K562 (cell line): ENCODE measurements at regions not wholly inside any gene's neighbourhood (a gene's known extent, or its start where the extent isn't known, plus 50 kb on each side); places are given as distances from the start of the nearest gene placed in this dataset.
A peak's percentile ranks its signal among the peaks of the same experiment; 100 is the strongest.

Experiments
- CREBBP ChIP-seq: IDR thresholded peaks from one replicate; pipeline ENCODE4 v1.6.1; 2012; ENCODE audit warnings: low read depth, mild to moderate bottlenecking, control low read depth, inconsistent platforms, low read length
- DMBX1 ChIP-seq: fragments of 250-450 bp; sonication (Bioruptor Pico); IDR thresholded peaks from 2 replicates; pipeline ENCODE4 v1.8.0; 2022; ENCODE audit warnings: inconsistent platforms, mild to moderate bottlenecking, moderate library complexity, borderline replicate concordance
- E2F4 ChIP-seq: sonication (generic); formaldehyde crosslinking; IDR thresholded peaks from 2 replicates; pipeline ENCODE4 v1.8.0; 2022; ENCODE audit warnings: mild to moderate bottlenecking, low read depth, missing genetic modification reagents
- EGR1 ChIP-seq: fragments of 450-650 bp; conservative IDR thresholded peaks from 2 replicates; pipeline ENCODE4 v1.6.1; 2017; ENCODE audit warnings: mild to moderate bottlenecking
- FOS ChIP-seq: IDR thresholded peaks from 3 replicates; pipeline ENCODE4 v1.6.1; 2011; ENCODE audit not compliant: insufficient read length; ENCODE audit errors: extremely low read depth
- FOXP4 ChIP-seq: sonication (generic); formaldehyde crosslinking; IDR thresholded peaks from 2 replicates; pipeline ENCODE4 v1.8.0; 2022; ENCODE audit warnings: mild to moderate bottlenecking, missing genetic modification reagents, borderline replicate concordance
- GATAD2B ChIP-seq: fragments of 450-650 bp; IDR thresholded peaks from 2 replicates; pipeline ENCODE4 v1.6.1; 2017; ENCODE audit warnings: mild to moderate bottlenecking, borderline replicate concordance
- KAT2B ChIP-seq: IDR thresholded peaks from one replicate; pipeline ENCODE4 v1.6.1; 2012; ENCODE audit warnings: low read depth, mild to moderate bottlenecking, control low read depth, inconsistent platforms, low read length, moderate library complexity
- MAFG ChIP-seq: fragments of 450-650 bp; conservative IDR thresholded peaks from 2 replicates; pipeline ENCODE4 v1.6.1; 2016; ENCODE audit warnings: missing genetic modification characterization, missing compliant biosample characterization
- PPARD ChIP-seq: fragments of 250-450 bp; sonication (Bioruptor Pico); IDR thresholded peaks from 2 replicates; pipeline ENCODE4 v1.8.0; 2022; ENCODE audit warnings: inconsistent platforms, mild to moderate bottlenecking, moderate library complexity
- RB1 ChIP-seq: fragments of 450-650 bp; IDR thresholded peaks from 2 replicates; pipeline ENCODE4 v1.6.1; 2017; ENCODE audit warnings: low read depth, mild to moderate bottlenecking
- RBM34 ChIP-seq: fragments of 200-400 bp; formaldehyde crosslinking; IDR thresholded peaks from 2 replicates; pipeline ENCODE4 v1.6.1; 2018; ENCODE audit warnings: low read length, borderline replicate concordance; ENCODE audit not compliant: insufficient read depth
- SRSF9 ChIP-seq: fragments of 200-400 bp; formaldehyde crosslinking; IDR thresholded peaks from 2 replicates; pipeline ENCODE4 v1.6.1; 2017; ENCODE audit warnings: low read depth, low read length, borderline replicate concordance
- ZBED1 ChIP-seq: IDR thresholded peaks from 2 replicates; pipeline ENCODE4 v1.6.1; 2014
- TF ChIP-seq, protein P1 (sequence below): fragments of 450-650 bp; IDR thresholded peaks from 2 replicates; pipeline ENCODE4 v1.6.1; 2016; ENCODE audit warnings: mild to moderate bottlenecking
- TF ChIP-seq, protein P2 (sequence below): sonication (generic); formaldehyde crosslinking; IDR thresholded peaks from 2 replicates; pipeline ENCODE4 v1.8.1; 2023; ENCODE audit warnings: mild to moderate bottlenecking, missing genetic modification reagents
- TF ChIP-seq, protein P3 (sequence below): fragments of 450-650 bp; formaldehyde crosslinking; conservative IDR thresholded peaks from 2 replicates; pipeline ENCODE4 v1.4.0; 2022; ENCODE audit warnings: mild to moderate bottlenecking, missing genetic modification characterization

DNA sequence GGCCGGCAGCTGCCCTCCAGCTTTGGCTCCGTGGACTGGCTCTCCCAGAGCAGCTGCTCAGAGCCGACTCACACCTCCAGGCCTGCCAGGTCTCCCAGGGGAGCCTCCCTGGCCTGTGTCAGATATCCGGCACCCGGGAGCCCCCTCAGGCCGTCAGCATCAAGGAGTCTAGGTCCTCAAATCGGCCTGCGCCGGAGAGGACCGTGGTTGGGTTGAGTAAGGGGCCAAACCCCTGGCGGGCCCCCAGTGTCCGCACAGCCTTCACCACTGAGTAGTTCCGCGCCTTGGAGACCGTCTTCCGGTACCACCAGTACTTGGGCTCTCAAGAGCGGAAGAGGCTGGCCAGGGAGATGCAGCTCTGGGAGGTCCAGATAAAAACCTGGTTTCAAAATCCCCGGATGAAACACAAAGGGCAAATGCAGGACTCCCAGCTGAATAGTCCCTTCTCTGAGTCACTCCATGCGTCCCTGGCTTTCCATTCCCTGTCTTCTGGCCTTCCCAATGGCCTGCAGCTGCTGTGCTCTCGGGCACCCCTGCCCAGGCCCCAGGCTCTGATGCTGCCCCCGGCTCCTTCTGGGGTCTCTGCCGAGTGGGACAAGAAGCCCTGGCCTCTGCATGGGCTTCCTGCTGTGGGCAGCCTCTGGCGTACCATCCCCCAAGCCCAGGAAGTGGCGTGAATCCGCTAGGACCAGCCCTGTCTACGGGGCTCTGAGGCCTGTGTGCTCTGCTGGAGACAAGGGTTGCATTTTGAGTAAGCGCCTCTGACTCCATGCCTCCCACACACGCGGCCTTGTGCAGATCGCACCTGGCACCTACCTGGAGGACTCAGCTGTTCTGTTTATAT is 245.1 kb upstream of the ATXN7L3B start (continued):
- TF ChIP-seq FOXP4 (CRISPR knock-in tag) (peak; percentile 32; the same call in 1 of the 2 replicates), SRSF9 (no peak), RB1 (peak; percentile 33), GATAD2B (0 out of 2 replicates have a peak, but pooled peaks have one; percentile 22), ZBED1 (no peak), MAFG (tag) (no peak), RBM34 (no peak), DMBX1 (CRISPR knock-in tag) (peak; percentile 20; the same call in 1 of the 2 replicates), FOS (no peak), PPARD (CRISPR knock-in tag) (no peak), KAT2B (no peak), EGR1 (peak; percentile 35), E2F4 (no peak), CREBBP (no peak)
- TF ChIP-seq, protein P1, sequence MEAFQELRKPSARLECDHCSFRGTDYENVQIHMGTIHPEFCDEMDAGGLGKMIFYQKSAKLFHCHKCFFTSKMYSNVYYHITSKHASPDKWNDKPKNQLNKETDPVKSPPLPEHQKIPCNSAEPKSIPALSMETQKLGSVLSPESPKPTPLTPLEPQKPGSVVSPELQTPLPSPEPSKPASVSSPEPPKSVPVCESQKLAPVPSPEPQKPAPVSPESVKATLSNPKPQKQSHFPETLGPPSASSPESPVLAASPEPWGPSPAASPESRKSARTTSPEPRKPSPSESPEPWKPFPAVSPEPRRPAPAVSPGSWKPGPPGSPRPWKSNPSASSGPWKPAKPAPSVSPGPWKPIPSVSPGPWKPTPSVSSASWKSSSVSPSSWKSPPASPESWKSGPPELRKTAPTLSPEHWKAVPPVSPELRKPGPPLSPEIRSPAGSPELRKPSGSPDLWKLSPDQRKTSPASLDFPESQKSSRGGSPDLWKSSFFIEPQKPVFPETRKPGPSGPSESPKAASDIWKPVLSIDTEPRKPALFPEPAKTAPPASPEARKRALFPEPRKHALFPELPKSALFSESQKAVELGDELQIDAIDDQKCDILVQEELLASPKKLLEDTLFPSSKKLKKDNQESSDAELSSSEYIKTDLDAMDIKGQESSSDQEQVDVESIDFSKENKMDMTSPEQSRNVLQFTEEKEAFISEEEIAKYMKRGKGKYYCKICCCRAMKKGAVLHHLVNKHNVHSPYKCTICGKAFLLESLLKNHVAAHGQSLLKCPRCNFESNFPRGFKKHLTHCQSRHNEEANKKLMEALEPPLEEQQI, result no peak
- TF ChIP-seq, protein P2, sequence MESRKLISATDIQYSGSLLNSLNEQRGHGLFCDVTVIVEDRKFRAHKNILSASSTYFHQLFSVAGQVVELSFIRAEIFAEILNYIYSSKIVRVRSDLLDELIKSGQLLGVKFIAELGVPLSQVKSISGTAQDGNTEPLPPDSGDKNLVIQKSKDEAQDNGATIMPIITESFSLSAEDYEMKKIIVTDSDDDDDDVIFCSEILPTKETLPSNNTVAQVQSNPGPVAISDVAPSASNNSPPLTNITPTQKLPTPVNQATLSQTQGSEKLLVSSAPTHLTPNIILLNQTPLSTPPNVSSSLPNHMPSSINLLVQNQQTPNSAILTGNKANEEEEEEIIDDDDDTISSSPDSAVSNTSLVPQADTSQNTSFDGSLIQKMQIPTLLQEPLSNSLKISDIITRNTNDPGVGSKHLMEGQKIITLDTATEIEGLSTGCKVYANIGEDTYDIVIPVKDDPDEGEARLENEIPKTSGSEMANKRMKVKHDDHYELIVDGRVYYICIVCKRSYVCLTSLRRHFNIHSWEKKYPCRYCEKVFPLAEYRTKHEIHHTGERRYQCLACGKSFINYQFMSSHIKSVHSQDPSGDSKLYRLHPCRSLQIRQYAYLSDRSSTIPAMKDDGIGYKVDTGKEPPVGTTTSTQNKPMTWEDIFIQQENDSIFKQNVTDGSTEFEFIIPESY (CRISPR knock-in tag), result peak; percentile 61
- TF ChIP-seq, protein P3, sequence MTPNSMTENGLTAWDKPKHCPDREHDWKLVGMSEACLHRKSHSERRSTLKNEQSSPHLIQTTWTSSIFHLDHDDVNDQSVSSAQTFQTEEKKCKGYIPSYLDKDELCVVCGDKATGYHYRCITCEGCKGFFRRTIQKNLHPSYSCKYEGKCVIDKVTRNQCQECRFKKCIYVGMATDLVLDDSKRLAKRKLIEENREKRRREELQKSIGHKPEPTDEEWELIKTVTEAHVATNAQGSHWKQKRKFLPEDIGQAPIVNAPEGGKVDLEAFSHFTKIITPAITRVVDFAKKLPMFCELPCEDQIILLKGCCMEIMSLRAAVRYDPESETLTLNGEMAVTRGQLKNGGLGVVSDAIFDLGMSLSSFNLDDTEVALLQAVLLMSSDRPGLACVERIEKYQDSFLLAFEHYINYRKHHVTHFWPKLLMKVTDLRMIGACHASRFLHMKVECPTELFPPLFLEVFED (CRISPR knock-in tag), result no peak
